Peyer's patch (tissue), 4 donors: ENCODE measurements at regions not wholly inside any gene's neighbourhood (a gene's known extent, or its start where the extent isn't known, plus 50 kb on each side); places are given as distances from the start of the nearest gene placed in this dataset.

Source experiments
- DNase-seq, 3 donors: peaks; one replicate each; pipeline ENCODE4 v3.0.0-alpha.2; 2017 to 2019
- H3K27ac ChIP-seq, 4 donors: fragments of 200-600 bp; sonication (generic); one replicate each; pipeline ENCODE4 v1.5.1; 2016 to 2019
- H3K27me3 ChIP-seq, 2 donors: fragments of 200-600 bp; sonication (generic); one replicate each; pipeline ENCODE4 v1.5.1; 2019
- H3K36me3 ChIP-seq, 3 donors: fragments of 200-600 bp; sonication (generic); one replicate each; pipeline ENCODE4 v1.5.1; 2016 to 2019
- H3K4me1 ChIP-seq, 4 donors: fragments of 200-600 bp; sonication (generic); one replicate each; pipeline ENCODE4 v1.5.1; 2016 to 2019
- H3K4me3 ChIP-seq, 4 donors: fragments of 200-600 bp; sonication (generic); 1 replicate in 3 of 4; 2 replicates in 1 of 4; pipeline ENCODE4 v1.5.1; 2016 to 2019; ENCODE audit warnings: mild to moderate bottlenecking in 1 of 4
- H3K9me3 ChIP-seq, 4 donors: fragments of 200-600 bp; sonication (generic); one replicate each; pipeline ENCODE4 v1.5.1; 2016 to 2019; ENCODE audit warnings: mild to moderate bottlenecking in 1 of 4
- CTCF ChIP-seq, 6 experiments: fragments of 450-650 bp in 4 of 6; fragments of 200-600 bp in 2 of 6; sonication (generic) in 1 of 6; IDR thresholded peaks; one replicate each; pipeline ENCODE4 v1.5.1; 2017 to 2019; ENCODE audit warnings: antibody characterized with exemption in 6 of 6, mild to moderate bottlenecking in 3 of 6, moderate library complexity in 1 of 6
- POLR2A ChIP-seq, 2 donors: fragments of 450-650 bp; IDR thresholded peaks; one replicate each; pipeline ENCODE4 v1.5.1; 2017; ENCODE audit warnings: antibody characterized with exemption in 2 of 2, mild to moderate bottlenecking in 2 of 2, moderate library complexity in 2 of 2

DNA sequence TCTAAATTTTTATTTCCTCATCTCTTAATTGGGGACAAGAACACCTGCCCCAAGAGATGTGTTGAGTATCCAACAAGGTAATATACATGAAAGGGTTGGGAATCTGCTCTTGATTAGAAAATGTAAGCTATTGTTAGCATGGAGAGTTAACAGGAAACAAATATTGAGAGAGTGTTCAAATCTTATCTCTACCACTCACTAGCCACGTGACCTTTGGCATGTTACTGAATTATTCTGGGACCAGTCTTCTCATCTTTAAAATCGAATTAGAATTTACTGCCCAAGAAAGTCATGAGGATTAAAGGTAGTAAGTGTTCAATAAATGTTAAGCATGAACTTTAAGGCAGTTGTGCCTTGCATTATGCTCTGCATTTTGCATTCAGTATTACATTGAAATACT lies 184.7 kb downstream of the MID1IP1 start:
- Histone ChIP-seq H3K27me3 (no peaks in the 10 kb centered on the region), H3K27ac (no peak overlapping the region), H3K36me3 (no peaks in the 10 kb centered on the region), H3K4me1 (no peaks in the 10 kb centered on the region), H3K4me3 (no peak overlapping the region), H3K9me3 (no peaks in the 10 kb centered on the region)
- no peak for DNase-seq
- TF ChIP-seq CTCF (IDR thresholded peaks at IDR 0.05) (no peak), POLR2A (IDR thresholded peaks at IDR 0.05) (no peak)

- H3K27ac ChIP-seq = no peak overlapping the region
Observed at GRCh38 chrX:38986586-38986985, 185.3 kb downstream of the MID1IP1 start.

GRCh38 chrX:38987198-38987651 lies 186.0 kb downstream of the MID1IP1 start:
- no peaks in the 10 kb centered on the region for H3K36me3 ChIP-seq
- H3K9me3 ChIP-seq = no peaks in the 10 kb centered on the region
- no peaks in the 10 kb centered on the region for H3K4me1 ChIP-seq
- DNase-seq = no peak
- no peak overlapping the region for H3K27ac ChIP-seq
- TF ChIP-seq CTCF (IDR thresholded peaks at IDR 0.05) (no peak), POLR2A (IDR thresholded peaks at IDR 0.05) (no peak)
- no peaks in the 10 kb centered on the region for H3K27me3 ChIP-seq
- no peak overlapping the region for H3K4me3 ChIP-seq

More at GRCh38 chrX:38986586-38986985, 185.3 kb downstream of the MID1IP1 start:
- Histone ChIP-seq H3K4me3 (no peak overlapping the region), H3K36me3 (no peaks in the 10 kb centered on the region), H3K4me1 (no peaks in the 10 kb centered on the region), H3K27me3 (no peaks in the 10 kb centered on the region), H3K9me3 (no peaks in the 10 kb centered on the region)
- TF ChIP-seq CTCF (IDR thresholded peaks at IDR 0.05) (no peak), POLR2A (IDR thresholded peaks at IDR 0.05) (no peak)
- no peak for DNase-seq

GRCh38 chrX:38988301-38988700 lies 187.0 kb downstream of the MID1IP1 start:
- no peak overlapping the region for H3K27ac ChIP-seq
- H3K4me1 ChIP-seq = no peaks in the 10 kb centered on the region
- TF ChIP-seq CTCF (IDR thresholded peaks at IDR 0.05) (no peak), POLR2A (IDR thresholded peaks at IDR 0.05) (no peak)
- no peaks in the 10 kb centered on the region for H3K36me3 ChIP-seq
- DNase-seq = no peak
- no peak overlapping the region for H3K4me3 ChIP-seq
- H3K27me3 ChIP-seq = no peaks in the 10 kb centered on the region
- H3K9me3 ChIP-seq = no peaks in the 10 kb centered on the region

- Histone ChIP-seq H3K4me1 (no peaks in the 10 kb centered on the region), H3K4me3 (no peak overlapping the region), H3K27ac (no peak overlapping the region), H3K27me3 (no peaks in the 10 kb centered on the region), H3K36me3 (no peaks in the 10 kb centered on the region), H3K9me3 (no peaks in the 10 kb centered on the region)
- TF ChIP-seq CTCF (IDR thresholded peaks at IDR 0.05) = no peak
- no peak for TF ChIP-seq POLR2A (IDR thresholded peaks at IDR 0.05)
- DNase-seq = no peak
Observed at GRCh38 chrX:38989076-38989475, 187.8 kb downstream of the MID1IP1 start.
